ENCODE measurements at regions not wholly inside any gene's neighbourhood (a gene's known extent, or its start where the extent isn't known, plus 50 kb on each side); places are given as distances from the start of the nearest gene placed in this dataset.
"Not testable (repeated sequence)": the region's sequence is repeated elsewhere in the genome, so short reads cannot be mapped to it uniquely, and the experiment has no call there.

GRCh38 chr15:24435075-24435820, 240.3 kb upstream of the NPAP1 start:
- not testable (repeated sequence) for H3K9me3 ChIP-seq (ENCODE audit: control insufficient read depth in 4 of 4, insufficient read depth in 3 of 4, low read length in 3 of 4); H3K27me3 ChIP-seq (ENCODE audit: control insufficient read depth in 3 of 3, insufficient read depth in 3 of 3, low read length in 2 of 3); H3K4me3 ChIP-seq; ATAC-seq (ENCODE audit: insufficient read depth, low FRiP score); H3K9ac ChIP-seq (ENCODE audit: insufficient read depth in 1 of 2, low read length in 2 of 2); DNase-seq; H3K4me1 ChIP-seq (ENCODE audit: control insufficient read depth in 5 of 5, insufficient read depth in 5 of 5, low read length in 5 of 5); H3K36me3 ChIP-seq (ENCODE audit: control insufficient read depth in 4 of 4, insufficient read depth in 4 of 4, low read length in 4 of 4); H3K27ac ChIP-seq (ENCODE audit: low read depth in 1 of 2, low read length in 1 of 2)
- WGBS, 2 donors, result 62 to 78% methylated on average over 2 of the region's 2 CpGs

GRCh38 chr15:24437270-24437669, 238.3 kb upstream of the NPAP1 start:
- H3K9ac ChIP-seq (ENCODE audit: insufficient read depth in 1 of 2, low read length in 2 of 2); H3K4me1 ChIP-seq (ENCODE audit: control insufficient read depth in 5 of 5, insufficient read depth in 5 of 5, low read length in 5 of 5); H3K27ac ChIP-seq (ENCODE audit: low read depth in 1 of 2, low read length in 1 of 2); ATAC-seq (ENCODE audit: insufficient read depth, low FRiP score); H3K9me3 ChIP-seq (ENCODE audit: control insufficient read depth in 4 of 4, insufficient read depth in 3 of 4, low read length in 3 of 4); H3K27me3 ChIP-seq (ENCODE audit: control insufficient read depth in 3 of 3, insufficient read depth in 3 of 3, low read length in 2 of 3); DNase-seq; H3K4me3 ChIP-seq; H3K36me3 ChIP-seq (ENCODE audit: control insufficient read depth in 4 of 4, insufficient read depth in 4 of 4, low read length in 4 of 4): not testable (repeated sequence)
- 35 to 67% methylated on average over 4 of the region's 5 CpGs for WGBS, 2 donors

DNA sequence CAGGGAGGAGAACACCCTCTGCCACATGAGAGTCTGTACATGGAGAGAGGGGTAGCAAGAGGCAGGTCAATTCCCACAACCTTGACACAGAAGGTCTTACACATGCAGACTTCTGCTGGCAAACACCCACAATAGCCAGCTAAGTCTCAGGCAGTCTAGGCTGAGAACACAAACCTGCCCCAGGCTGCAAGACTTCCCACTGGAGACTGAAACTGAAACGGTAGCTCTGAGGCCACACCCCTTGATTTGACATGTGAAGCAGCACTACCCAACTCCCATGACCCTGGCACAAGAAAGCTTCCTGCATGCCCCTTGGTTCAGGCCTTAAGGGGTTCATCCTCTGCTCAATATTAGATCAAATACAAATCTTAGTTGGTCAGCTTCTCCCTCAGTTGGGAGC, 237.8 kb upstream of the NPAP1 start:
- WGBS, 2 donors, result 29 to 56% methylated on average over 1 of the region's 1 CpG
- ATAC-seq (ENCODE audit: insufficient read depth, low FRiP score); H3K4me3 ChIP-seq; H3K36me3 ChIP-seq (ENCODE audit: control insufficient read depth in 4 of 4, insufficient read depth in 4 of 4, low read length in 4 of 4); DNase-seq; H3K27ac ChIP-seq (ENCODE audit: low read depth in 1 of 2, low read length in 1 of 2); H3K9me3 ChIP-seq (ENCODE audit: control insufficient read depth in 4 of 4, insufficient read depth in 3 of 4, low read length in 3 of 4); H3K27me3 ChIP-seq (ENCODE audit: control insufficient read depth in 3 of 3, insufficient read depth in 3 of 3, low read length in 2 of 3); H3K4me1 ChIP-seq (ENCODE audit: control insufficient read depth in 5 of 5, insufficient read depth in 5 of 5, low read length in 5 of 5); H3K9ac ChIP-seq (ENCODE audit: insufficient read depth in 1 of 2, low read length in 2 of 2): not testable (repeated sequence)

GRCh38 chr15:24477107-24478025, 198.2 kb upstream of the NPAP1 start:
- not testable (repeated sequence) for H3K9ac ChIP-seq (ENCODE audit: insufficient read depth in 1 of 2, low read length in 2 of 2); H3K4me1 ChIP-seq (ENCODE audit: control insufficient read depth in 5 of 5, insufficient read depth in 5 of 5, low read length in 5 of 5); H3K9me3 ChIP-seq (ENCODE audit: control insufficient read depth in 4 of 4, insufficient read depth in 3 of 4, low read length in 3 of 4); H3K27me3 ChIP-seq (ENCODE audit: control insufficient read depth in 3 of 3, insufficient read depth in 3 of 3, low read length in 2 of 3); H3K36me3 ChIP-seq (ENCODE audit: control insufficient read depth in 4 of 4, insufficient read depth in 4 of 4, low read length in 4 of 4); H3K27ac ChIP-seq (ENCODE audit: low read depth in 1 of 2, low read length in 1 of 2); H3K4me3 ChIP-seq; ATAC-seq (ENCODE audit: insufficient read depth, low FRiP score)
- DNase-seq, result peak in 2 of 3 donors; percentile 9 to 27
- 27 to 42% methylated on average over 29 to 34 of the region's 49 CpGs for WGBS, 2 donors

- not testable (repeated sequence) for ATAC-seq (ENCODE audit: insufficient read depth, low FRiP score); H3K9me3 ChIP-seq (ENCODE audit: control insufficient read depth in 4 of 4, insufficient read depth in 3 of 4, low read length in 3 of 4); H3K27ac ChIP-seq (ENCODE audit: low read depth in 1 of 2, low read length in 1 of 2); H3K4me1 ChIP-seq (ENCODE audit: control insufficient read depth in 5 of 5, insufficient read depth in 5 of 5, low read length in 5 of 5); H3K27me3 ChIP-seq (ENCODE audit: control insufficient read depth in 3 of 3, insufficient read depth in 3 of 3, low read length in 2 of 3); H3K36me3 ChIP-seq (ENCODE audit: control insufficient read depth in 4 of 4, insufficient read depth in 4 of 4, low read length in 4 of 4); H3K4me3 ChIP-seq; H3K9ac ChIP-seq (ENCODE audit: insufficient read depth in 1 of 2, low read length in 2 of 2)
- 73 to 78% methylated on average over 14 of the region's 14 CpGs for WGBS, 2 donors
- peak in 1 of 3 donors; percentile 0 for DNase-seq
These were observed 189.5 kb upstream of the NPAP1 start for GRCh38 chr15:24485885-24486567.

- not testable (repeated sequence) for H3K27ac ChIP-seq (ENCODE audit: low read depth in 1 of 2, low read length in 1 of 2); H3K36me3 ChIP-seq (ENCODE audit: control insufficient read depth in 4 of 4, insufficient read depth in 4 of 4, low read length in 4 of 4); DNase-seq; ATAC-seq (ENCODE audit: insufficient read depth, low FRiP score); H3K9ac ChIP-seq (ENCODE audit: insufficient read depth in 1 of 2, low read length in 2 of 2); H3K4me1 ChIP-seq (ENCODE audit: control insufficient read depth in 5 of 5, insufficient read depth in 5 of 5, low read length in 5 of 5); H3K27me3 ChIP-seq (ENCODE audit: control insufficient read depth in 3 of 3, insufficient read depth in 3 of 3, low read length in 2 of 3); H3K4me3 ChIP-seq; H3K9me3 ChIP-seq (ENCODE audit: control insufficient read depth in 4 of 4, insufficient read depth in 3 of 4, low read length in 3 of 4)
- 75 to 77% methylated on average over 7 to 8 of the region's 8 CpGs for WGBS, 2 donors
These were observed 187.2 kb upstream of the NPAP1 start for GRCh38 chr15:24488164-24488907.

GRCh38 chr15:24505216-24505615, 170.4 kb upstream of the NPAP1 start:
- H3K27me3 ChIP-seq (ENCODE audit: control insufficient read depth in 3 of 3, insufficient read depth in 3 of 3, low read length in 2 of 3); ATAC-seq (ENCODE audit: insufficient read depth, low FRiP score); H3K4me3 ChIP-seq; H3K9me3 ChIP-seq (ENCODE audit: control insufficient read depth in 4 of 4, insufficient read depth in 3 of 4, low read length in 3 of 4); DNase-seq; H3K36me3 ChIP-seq (ENCODE audit: control insufficient read depth in 4 of 4, insufficient read depth in 4 of 4, low read length in 4 of 4); H3K4me1 ChIP-seq (ENCODE audit: control insufficient read depth in 5 of 5, insufficient read depth in 5 of 5, low read length in 5 of 5); H3K27ac ChIP-seq (ENCODE audit: low read depth in 1 of 2, low read length in 1 of 2); H3K9ac ChIP-seq (ENCODE audit: insufficient read depth in 1 of 2, low read length in 2 of 2): not testable (repeated sequence)
- 88 to 89% methylated on average over 11 of the region's 11 CpGs for whole genome bisulfite sequencing, 2 donors
